Chondrocyte (in vitro differentiated cells): ENCODE measurements at regions not wholly inside any gene's neighbourhood (a gene's known extent, or its start where the extent isn't known, plus 50 kb on each side); places are given as distances from the start of the nearest gene placed in this dataset.

Experiments
- DNase-seq: peaks from one replicate; pipeline ENCODE4 v3.0.0; 2021; ENCODE audit warnings: mixed read lengths, low spot score
- H3K27ac Mint-ChIP-seq: one replicate; pipeline ENCODE4 v1.8.0; 2021; ENCODE audit warnings: mild to moderate bottlenecking, moderate library complexity, mixed read lengths; ENCODE audit not compliant: unreplicated experiment
- H3K27me3 Mint-ChIP-seq: 2 replicates; pipeline ENCODE4 v1.8.0; 2021; ENCODE audit warnings: low read depth, mixed read lengths
- H3K36me3 Mint-ChIP-seq: 2 replicates; pipeline ENCODE4 v1.8.0; 2021; ENCODE audit warnings: low read depth, mixed read lengths
- H3K4me1 Mint-ChIP-seq: 2 replicates; pipeline ENCODE4 v1.8.0; 2021; ENCODE audit warnings: low read depth, mild to moderate bottlenecking, mixed read lengths
- H3K4me3 Mint-ChIP-seq: one replicate; pipeline ENCODE4 v1.8.0; 2021; ENCODE audit warnings: mild to moderate bottlenecking, moderate library complexity, mixed read lengths; ENCODE audit not compliant: unreplicated experiment
- H3K9me3 Mint-ChIP-seq: 2 replicates; pipeline ENCODE4 v1.8.0; 2021; ENCODE audit warnings: low read depth, mixed read lengths
- TF ChIP-seq, protein P1 (sequence below): fragments of 200-600 bp; sonication (generic); IDR thresholded peaks from 2 replicates; pipeline ENCODE4 v1.5.0; 2021; ENCODE audit warnings: antibody characterized with exemption, mild to moderate bottlenecking, moderate library complexity

DNA sequence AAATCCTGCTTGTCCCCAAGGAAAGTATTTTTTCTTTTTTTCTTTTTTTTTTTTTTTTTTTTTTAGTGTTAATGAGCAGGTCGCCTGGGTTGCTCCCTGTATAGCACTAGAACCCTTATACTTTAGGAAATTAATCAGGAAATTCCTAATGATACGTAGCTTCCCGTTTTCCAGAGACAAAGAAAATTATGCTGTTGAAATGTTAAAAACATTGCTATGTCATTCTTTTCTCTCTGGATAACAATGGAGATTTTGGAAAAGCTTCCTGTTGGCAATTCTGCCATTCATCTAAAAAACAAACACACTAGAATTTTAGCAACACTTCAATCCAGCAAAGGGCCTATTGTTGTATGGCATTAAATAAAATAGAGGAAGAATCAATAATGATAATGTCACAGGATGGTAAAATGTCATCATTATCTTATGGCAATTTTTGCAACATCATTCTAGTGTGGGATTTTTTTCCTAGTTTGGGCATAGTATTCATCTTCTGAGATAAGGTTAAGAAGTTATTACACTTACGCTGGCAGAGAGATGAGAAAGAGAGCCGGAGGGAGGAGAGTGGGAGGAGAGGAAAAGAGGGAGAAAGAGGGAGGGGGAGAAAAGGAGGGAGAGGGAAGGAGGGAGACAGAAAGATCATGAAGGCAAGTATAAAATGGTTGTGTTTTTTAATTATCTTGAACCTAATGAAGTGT, 315.8 kb upstream of the PDE4D start:
- Mint-ChIP-seq H3K4me3 (no peak overlapping the region), H3K27ac (no peak overlapping the region), H3K9me3 (no peaks in the 10 kb centered on the region), H3K36me3 (peaks cover 2% of the 10 kb centered on the region), H3K4me1 (peaks cover 4% of the 10 kb centered on the region), H3K27me3 (peaks cover 5% of the 10 kb centered on the region)
- no peak for DNase-seq
- TF ChIP-seq, protein P1, sequence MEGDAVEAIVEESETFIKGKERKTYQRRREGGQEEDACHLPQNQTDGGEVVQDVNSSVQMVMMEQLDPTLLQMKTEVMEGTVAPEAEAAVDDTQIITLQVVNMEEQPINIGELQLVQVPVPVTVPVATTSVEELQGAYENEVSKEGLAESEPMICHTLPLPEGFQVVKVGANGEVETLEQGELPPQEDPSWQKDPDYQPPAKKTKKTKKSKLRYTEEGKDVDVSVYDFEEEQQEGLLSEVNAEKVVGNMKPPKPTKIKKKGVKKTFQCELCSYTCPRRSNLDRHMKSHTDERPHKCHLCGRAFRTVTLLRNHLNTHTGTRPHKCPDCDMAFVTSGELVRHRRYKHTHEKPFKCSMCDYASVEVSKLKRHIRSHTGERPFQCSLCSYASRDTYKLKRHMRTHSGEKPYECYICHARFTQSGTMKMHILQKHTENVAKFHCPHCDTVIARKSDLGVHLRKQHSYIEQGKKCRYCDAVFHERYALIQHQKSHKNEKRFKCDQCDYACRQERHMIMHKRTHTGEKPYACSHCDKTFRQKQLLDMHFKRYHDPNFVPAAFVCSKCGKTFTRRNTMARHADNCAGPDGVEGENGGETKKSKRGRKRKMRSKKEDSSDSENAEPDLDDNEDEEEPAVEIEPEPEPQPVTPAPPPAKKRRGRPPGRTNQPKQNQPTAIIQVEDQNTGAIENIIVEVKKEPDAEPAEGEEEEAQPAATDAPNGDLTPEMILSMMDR, result no peak

DNA sequence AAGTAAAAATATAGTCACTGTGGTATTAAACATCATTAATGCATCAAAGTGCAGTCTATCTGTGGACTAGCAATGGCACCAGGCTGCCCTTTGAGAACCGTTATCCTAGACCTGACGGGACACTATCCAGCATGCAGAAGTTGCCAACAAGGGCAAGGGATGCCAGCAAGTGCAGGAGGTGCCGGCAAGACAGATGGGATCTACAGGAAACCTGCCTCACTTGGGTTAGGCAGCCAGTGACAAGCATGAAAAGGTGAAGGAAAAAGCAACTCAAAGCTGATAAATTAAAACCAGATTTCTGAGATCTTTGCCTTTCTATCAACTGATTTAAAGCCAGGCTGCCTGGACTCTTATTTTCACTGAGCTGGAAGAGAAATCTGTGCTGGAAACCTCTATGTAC, 315.2 kb upstream of the PDE4D start:
- peaks cover 2% of the 10 kb centered on the region for H3K36me3 Mint-ChIP-seq
- no peak for DNase-seq
- peaks cover 4% of the 10 kb centered on the region for H3K4me1 Mint-ChIP-seq
- H3K27ac Mint-ChIP-seq, result no peak overlapping the region
- H3K9me3 Mint-ChIP-seq, result no peaks in the 10 kb centered on the region
- H3K4me3 Mint-ChIP-seq, result no peak overlapping the region
- peaks cover 5% of the 10 kb centered on the region for H3K27me3 Mint-ChIP-seq
- TF ChIP-seq, protein P1, result no peak

DNA sequence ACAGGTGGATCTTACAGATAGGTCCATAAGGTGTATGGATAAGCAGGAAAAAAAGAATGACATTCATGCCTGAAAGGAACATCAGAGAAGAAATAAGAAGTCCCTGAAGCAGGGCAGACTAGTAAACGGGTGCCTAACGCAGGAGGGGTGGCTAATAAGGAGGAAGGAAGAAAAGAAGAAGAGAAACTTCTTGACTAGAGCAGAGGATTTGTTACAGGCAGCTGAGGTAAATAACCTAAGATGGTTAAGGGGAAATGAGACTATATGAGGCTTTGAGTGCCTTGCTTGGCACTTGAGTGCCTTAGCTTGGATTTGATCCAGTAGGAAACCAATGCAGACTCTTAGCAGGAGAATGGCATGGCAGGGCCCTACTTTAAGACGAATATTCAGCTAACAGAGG, 313.5 kb upstream of the PDE4D start:
- TF ChIP-seq, protein P1, result no peak
- H3K9me3 Mint-ChIP-seq, result no peaks in the 10 kb centered on the region
- H3K4me3 Mint-ChIP-seq, result no peak overlapping the region
- H3K4me1 Mint-ChIP-seq, result peaks cover 4% of the 10 kb centered on the region
- no peak overlapping the region for H3K27ac Mint-ChIP-seq
- H3K27me3 Mint-ChIP-seq, result peaks cover 5% of the 10 kb centered on the region
- no peak for DNase-seq
- H3K36me3 Mint-ChIP-seq, result no peaks in the 10 kb centered on the region

DNA sequence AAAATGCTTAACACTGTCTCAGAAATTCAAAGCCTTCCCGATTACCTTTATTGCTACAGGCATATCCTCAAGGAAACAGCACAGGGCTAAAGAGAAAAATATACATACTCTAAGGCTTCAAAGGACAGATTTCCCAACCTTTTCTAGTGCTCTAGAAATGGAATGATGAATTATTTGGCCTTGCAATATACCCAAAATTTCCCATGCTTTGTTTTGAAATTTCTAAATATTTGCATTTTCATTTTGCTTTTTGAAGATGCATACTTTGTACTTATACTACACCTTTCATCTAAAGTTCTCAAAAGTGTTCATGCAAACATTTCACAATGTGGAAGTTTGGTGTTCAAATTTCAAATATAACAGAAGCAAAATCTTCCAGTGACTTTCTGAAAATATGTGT, 312.7 kb upstream of the PDE4D start:
- Mint-ChIP-seq H3K27ac (no peak overlapping the region), H3K4me3 (no peak overlapping the region), H3K27me3 (peaks cover 5% of the 10 kb centered on the region), H3K4me1 (peaks cover 4% of the 10 kb centered on the region), H3K9me3 (no peaks in the 10 kb centered on the region), H3K36me3 (no peaks in the 10 kb centered on the region)
- no peak for DNase-seq
- TF ChIP-seq, protein P1, result no peak

DNA sequence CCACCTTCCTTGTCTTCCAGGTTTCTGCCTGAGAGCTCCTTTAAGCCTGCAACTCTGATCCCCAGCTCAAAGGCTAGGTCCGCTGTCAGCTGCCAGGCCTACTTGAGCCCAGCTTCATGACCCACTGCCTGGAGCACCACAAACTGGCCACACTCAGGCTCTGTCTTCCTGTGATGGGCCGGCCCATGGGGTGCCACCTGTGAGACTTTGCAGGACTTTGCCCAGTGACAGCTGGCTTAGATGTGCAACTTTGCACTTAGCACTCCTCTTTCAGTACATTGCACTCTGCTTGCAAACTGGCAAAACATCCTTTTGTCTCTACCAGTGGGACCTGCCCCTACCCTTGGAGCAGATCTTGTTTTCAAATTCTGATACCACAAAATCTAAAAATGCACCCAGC, 311.5 kb upstream of the PDE4D start:
- TF ChIP-seq, protein P1, result no peak
- no peaks in the 10 kb centered on the region for H3K9me3 Mint-ChIP-seq
- H3K36me3 Mint-ChIP-seq, result no peaks in the 10 kb centered on the region
- H3K27me3 Mint-ChIP-seq, result peaks cover 5% of the 10 kb centered on the region
- DNase-seq, result no peak
- no peak overlapping the region for H3K4me3 Mint-ChIP-seq
- H3K4me1 Mint-ChIP-seq, result peaks cover 4% of the 10 kb centered on the region
- H3K27ac Mint-ChIP-seq, result no peak overlapping the region
